Stimulated activated CD4-positive, alpha-beta T cell treated with anti-CD3 and anti-CD28 coated beads, Interleukin-4, amount 100 ng/mL, for 24 hours (primary cell): ENCODE measurements at regions not wholly inside any gene's neighbourhood (a gene's known extent, or its start where the extent isn't known, plus 50 kb on each side); places are given as distances from the start of the nearest gene placed in this dataset.
"Not testable (repeated sequence)": the region's sequence is repeated elsewhere in the genome, so short reads cannot be mapped to it uniquely, and the experiment has no call there.

Source experiments
- DNase-seq: peaks from one replicate; pipeline ENCODE4 v3.0.0-alpha.2; 2020

DNA sequence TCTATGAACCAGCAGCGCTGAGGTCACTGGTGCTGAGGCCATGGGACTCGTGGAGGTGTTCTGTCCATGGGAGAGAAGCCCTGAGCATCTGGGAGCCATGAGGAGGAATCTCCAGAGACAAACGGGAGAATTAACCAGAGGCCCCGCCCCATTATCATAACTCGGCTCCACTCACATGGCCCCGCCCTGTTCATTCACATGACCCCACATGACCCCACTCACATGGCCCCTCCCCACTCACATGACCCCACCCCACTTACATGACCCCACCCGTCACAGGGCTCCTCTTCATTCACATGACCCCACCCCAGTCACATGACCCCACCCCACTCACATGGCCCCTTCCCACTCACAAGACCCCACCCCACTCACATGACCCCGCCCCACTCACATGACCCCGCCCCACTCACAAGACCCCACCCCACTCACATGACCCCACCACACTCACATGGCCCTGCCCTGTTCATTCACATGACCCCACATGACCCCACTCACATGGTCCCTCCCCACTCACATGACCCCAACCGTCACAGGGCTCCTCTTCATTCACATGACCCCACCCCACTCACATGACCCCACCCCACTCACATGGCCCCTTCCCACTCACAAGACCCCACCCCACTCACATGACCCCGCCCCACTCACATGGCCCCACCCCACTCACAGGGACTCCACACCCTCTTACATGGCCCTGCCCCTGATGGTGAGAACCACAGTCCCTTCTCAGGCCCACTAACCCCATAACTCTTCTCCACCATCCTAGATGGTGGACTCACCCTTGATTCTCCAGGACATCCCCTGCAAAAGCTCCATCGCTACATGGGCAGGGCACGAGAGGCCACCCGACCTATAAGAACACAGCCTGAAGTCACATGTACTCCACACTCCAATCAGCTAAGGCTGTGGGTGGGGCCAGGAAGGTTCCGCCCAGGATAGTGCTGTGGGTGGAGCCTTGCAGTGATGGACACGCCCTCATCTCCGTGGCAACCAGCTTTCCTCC lies 151.1 kb upstream of the SFSWAP start:
- DNase-seq, result no peak

DNA sequence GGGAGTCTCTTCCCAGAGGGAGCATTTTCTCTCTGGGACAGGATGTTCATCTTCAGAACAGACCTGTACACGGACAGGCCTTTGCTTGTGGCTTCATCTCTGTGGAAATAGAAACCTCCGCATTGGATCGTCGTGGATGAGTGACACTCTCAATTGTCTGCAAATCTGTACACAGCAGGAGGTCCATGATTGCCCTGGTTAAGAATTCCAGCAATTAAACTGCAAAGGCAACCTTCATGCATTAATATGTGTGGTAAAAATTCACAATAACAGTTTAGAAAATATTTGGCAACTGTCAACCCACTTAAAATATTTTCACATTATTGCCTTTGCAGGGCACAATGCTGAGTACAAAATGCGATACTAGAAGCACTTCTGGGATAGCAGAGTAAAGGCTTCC lies 149.8 kb upstream of the SFSWAP start:
- no peak for DNase-seq

DNA sequence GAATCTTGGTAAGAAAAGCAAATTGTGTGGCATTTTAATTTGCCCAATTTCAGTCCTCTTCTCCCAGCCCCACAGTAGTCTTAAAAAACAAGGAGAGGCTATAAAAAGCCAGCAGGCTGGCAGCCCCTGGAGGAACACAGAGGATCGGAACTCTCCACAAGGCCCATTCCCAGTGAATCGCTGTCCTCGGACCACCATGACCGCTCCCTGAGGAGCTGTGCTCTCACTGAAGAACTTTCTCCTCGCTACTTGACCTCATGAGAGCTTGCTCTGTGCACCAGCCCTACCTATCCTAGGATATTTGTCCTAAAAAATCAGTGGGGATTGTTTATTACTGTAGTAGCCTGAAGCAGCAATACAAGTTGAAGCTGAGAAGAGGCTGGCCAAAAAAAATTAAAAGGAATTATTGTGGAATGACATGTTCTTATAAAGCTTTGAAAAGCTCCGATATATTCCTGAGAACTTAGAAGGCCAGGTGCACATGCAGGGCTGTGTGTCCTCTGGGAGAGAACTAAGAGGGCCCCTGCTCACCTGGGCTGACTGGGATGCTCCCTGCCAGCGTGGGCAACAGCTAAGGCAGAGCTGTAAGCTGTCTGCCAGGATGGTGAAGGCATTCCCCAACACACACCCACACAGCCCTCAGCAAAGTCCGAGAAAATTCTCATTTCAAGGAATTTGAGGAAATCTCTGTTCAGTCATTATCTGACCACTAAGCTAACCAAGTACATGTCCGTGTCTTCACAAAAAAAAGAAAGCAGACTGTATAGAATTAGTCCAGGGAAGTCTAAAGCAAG lies 148.8 kb upstream of the SFSWAP start:
- DNase-seq, result no peak

DNA sequence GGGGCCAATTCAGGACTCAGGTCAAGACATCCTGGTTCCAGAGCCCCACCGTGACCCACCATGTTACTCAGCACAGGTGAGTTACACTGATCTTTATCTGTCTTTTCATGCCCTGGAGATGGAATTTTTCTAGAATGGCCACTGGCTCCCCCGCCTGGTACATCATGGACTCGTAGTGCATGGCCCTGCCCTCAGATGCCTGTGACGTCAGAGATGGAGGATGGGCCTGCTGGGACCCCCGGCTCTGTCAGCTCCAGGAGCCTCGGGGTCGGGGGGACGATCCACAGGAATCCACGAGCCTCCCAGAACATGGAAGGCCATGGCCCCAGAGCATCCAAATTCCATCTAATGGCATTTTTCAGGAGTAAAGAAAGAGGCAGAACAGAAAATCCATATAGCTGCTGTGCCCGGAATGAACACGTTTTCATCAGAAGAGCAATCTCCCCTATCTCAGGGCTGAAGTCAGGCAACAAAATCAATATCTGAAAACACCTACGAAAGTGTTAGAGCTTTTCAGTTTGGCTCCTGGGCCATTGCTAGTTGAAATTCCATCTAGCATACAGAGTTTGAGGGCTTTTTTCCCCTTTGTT lies 146.7 kb upstream of the SFSWAP start:
- DNase-seq, result not testable (repeated sequence)

DNA sequence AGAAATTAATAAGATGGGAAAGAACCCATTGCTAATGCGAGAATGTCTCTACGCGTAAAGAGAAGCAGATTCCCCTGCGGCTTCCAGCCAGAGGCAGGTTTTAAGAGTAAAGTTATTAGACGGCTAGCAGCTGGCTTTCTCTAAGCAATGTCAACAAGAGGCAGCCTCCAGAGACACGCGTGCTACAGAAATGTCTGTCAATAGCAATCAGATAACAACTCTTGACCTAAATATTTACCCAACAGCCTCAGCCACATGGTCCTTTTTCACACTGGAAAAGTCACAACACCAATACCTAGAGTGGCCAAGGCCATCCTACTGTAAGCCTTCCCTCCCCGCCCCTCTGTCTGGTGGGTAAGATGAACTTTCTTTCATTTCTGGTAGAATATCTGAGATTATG lies 146.0 kb upstream of the SFSWAP start:
- no peak for DNase-seq

DNA sequence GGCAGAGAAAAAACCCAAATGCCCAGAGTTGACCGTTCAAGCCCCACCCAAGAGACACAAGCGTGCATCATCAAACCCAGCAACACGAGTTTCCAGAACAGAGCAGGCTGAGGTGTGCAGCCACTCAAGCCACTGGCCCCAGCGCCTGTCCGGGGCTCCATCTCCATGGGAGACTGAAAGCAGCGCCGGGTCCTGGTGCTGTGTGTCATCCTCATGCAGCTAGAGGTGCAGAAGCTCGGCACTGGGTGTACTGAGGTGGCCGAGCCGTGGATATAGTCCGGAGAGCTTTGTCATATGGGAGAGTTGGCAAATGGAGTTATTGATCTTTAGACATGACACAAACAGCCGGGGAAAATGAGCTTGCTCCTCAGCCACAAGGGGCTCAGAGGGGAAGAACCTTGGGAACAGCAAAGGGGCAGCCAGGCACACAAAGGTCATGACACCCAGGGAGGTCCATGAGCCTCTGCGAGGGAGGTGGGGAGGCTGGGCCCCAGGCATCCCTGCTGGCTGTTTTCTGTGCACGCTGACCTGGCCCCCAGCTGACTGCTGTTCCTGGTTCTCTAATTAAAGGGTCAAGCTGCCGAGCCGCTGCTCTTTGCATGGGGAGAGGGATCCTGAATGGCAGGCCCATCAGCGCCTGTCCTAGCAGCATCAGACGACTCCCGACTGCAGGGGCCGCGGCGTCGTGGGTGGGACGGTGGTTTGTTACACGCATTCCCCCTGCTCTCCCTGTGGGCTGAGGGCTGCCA lies 145.4 kb upstream of the SFSWAP start:
- DNase-seq, result no peak

DNA sequence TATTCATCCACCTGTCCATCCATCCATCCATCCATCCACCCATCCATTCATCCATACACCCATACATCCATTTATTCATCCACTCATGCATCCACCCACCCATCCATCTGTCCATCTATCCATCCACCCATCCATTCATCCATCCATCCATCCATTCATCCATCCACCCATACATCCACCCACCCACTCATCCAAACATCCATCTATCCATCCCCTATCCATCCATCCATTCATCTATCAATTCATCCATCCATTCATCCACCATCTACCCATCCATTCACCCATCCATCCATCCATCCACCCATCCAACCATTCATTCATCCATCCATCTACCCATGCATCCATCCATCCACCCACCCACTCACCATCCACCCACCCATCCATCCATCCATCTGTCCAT lies 142.6 kb upstream of the SFSWAP start:
- DNase-seq, result no peak

DNA sequence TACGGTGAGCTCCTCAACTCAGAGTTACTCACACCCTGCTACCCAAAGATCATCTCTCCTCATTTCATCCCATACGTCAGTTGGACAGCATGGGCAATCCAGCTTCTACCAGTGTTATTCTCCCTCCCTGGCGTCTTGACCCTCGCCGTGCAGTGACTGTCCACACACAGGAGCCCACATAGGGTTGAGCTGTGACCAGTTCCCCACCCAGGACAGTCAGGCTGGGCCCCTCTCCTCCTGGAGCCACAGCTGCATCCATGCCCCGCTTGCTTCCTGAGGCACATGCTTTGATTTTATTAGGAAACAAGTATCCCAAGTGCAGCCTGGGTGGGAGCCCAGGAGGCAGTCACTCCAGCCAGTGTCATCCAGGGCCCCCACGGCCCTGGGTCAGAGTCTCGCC lies 140.3 kb upstream of the SFSWAP start:
- DNase-seq, result no peak

DNA sequence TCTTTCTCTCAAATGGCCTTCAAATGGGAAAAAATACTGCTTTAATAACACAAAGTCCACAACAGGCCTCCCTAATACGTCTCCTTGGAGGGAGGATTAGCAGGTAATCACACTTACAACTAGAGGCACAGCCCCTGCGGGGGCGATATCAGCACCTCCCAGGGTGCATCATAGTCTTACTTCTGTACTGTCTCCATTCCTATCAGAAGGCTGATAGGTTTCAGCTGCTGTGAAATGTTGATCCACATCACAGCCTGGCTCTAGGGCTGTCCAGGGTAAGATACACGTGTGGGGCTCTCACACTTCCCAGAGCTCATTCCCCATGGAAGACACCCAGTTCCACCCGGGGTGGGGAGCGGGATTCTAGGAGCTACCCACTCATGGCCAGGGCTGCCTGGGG lies 139.1 kb upstream of the SFSWAP start:
- no peak for DNase-seq

DNA sequence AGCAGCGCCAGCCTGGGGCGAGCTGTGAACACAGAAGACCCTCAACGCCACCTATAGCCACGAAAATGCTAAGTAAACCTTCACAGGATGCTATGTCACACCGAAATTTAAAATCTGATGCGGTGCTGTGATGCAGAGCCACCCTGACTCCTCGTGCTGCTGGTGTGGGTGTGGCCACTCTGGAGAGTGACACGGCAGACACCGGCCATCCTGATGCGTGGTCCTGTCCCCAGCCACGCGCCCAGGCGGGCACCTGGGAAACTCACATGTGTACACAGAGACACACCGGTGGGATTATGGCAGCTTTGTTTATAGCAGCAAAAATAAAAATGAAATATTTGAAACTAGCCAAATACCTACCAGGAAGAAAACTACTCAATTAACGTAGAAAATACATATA lies 138.3 kb upstream of the SFSWAP start:
- no peak for DNase-seq

DNA sequence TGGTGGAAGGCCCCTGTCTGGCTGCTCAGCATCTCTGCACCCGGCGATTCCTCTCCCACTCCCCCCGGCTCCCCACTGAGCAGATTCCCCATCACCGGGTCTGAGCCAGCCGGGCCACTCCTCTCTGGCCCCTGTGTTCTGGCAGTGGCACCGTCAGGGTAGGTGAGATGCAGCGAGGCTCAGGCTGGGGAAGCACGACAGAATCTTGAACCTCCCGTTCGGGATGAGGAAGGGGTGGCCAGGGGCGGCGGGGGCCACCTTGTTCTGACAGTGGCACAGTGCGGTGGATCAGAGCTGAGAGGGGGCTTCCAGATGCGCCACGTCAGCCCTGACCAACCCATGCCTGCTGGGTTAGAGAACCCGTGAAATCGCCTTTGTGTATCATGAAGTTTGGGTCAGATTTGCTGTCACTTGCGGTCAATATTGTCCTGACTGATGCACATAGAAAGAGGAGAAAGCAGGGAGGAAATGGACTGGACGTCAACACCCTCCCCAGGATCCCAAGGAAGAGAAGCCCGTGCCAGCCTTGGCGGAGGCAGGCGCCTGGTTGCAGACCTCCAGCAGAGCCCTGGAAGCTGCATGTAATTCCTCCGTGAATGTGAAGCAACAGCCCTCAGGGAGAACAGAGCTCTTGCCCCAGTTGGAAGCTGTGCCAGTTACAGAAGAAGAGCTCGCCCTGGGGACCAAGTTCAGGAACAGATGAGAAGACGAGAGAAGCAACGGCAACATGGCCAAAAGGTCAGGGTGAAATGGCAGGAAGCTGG lies 137.1 kb upstream of the SFSWAP start:
- DNase-seq, result no peak

DNA sequence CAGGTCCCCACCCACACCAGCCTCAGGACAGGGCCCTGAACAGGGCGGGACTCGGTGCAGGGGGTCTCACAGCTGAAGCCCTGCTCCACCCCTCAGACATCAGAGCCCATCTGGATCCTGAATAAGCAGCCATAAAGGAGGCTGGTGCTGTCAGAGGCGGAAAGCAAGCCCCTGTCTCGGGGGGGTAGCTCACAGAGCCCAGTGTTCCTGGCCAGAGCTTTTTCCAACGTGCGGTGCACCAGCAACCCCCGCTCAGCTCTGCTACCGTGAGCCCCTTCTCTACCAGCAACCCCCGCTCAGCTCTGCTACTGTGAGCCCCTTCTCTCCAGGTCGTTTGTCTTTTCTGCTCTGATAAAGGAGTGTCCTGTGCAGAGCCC lies 136.5 kb upstream of the SFSWAP start:
- no peak for DNase-seq

DNA sequence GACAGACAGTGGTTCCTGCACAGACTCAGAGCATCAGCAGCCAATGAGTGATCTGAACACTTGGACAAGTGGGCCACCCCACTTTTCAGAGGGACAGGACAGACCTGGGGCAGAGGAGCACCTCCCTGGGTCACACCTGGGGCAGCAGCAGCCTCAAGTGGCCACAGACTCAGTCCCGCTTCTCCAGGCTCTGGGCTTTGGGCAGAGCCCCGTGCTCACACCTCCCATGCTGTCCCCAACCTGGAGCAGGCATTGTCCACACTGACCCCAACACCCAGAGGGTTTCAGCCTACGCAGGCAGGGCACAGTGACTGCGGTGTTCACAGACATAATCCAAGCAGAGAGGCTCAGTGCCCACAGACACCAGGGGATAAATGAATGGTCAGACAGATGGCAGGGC lies 135.5 kb upstream of the SFSWAP start:
- no peak for DNase-seq

DNA sequence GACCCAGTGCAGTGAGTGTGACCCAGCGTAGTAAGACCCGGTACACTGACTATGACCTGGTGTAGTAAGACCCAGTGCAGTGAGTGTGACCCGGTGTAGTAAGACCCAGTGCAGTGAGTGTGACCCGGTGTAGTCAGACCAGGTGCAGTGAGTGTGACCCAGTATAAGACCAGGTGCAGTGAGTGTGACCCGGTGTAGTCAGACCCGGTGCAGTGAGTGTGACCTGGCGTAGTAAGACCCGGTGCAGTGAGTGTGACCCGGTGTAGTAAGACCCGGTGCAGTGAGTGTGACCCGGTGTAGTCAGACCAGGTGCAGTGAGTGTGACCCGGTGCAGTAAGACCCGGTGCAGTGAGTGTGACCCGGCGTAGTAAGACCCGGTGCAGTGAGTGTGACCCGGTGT lies 134.2 kb upstream of the SFSWAP start:
- not testable (repeated sequence) for DNase-seq

DNA sequence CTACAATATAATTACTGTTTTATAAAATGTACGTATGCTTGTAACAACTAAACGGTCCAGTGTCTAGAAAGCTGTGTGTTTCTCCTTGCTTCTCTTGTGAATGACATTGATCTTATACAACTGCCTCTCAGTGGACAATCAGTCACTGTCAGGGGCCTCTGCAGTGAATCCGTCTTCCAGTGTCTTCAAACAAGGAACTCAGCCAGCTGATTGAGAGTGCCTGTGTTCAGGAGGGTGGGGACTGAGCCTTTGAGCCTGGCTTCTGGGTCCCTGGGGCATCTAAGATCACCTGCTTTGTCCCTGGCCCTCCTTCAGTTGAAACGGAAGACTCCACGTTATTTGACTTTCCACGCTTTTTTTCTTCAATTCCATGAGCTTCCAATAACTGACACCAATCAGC lies 133.1 kb upstream of the SFSWAP start:
- DNase-seq, result no peak

DNA sequence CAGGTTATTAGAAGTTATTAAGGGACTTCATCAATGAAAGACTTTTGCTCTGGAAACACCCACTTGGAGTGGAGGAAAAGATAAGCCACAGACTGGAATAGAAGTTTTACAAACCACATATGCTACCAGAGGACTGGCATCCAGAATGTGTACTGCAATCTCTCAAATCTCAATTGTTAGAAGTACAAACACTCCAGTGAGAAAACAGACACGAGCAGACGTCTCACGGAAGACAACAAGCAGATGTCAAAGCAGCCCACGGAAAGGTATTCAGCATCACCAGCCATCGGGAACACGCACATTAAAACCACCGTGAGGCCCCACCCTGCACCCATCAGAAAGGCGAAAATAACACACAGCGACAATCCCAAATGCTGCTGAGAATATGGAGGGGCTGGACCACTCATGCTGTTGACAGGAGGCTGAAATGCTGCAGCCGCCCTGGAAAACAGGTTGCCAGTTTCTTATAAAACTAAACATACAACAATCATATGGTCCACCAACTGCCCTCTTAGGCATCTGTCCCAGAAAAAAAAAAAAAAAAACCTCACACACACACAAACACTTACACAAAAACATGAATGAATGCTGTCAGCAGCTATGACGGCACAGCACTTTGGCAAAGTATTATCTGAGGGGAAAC lies 131.9 kb upstream of the SFSWAP start:
- no peak for DNase-seq

DNA sequence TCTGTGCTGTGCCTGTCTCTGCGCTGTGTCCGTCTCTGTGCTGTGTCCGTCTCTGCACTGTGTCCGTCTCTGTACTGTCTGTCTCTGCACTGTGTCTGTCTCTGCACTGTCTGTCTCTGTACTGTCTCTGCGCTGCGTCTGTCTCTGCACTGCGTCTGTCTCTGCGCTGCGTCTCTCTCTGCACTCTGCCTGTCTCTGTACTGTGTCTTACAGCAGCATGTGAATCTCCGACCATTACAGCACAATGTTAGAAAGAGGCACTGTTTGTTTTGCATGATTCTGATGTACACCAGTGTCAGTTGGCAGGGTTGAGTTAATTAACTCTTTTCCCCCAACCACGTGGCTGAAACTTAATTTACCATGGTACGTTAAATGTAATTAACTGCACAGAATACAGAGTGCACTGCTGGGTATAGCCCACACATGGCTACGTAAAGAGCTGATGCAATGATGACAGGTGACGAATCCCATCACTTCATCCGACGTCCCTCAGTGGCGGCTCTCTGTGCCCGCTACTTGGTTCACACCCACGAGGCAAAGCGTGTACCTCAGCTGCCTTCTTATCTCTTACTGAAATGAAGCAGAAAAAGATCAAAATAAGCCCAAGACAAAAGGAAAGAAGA lies 127.7 kb upstream of the SFSWAP start:
- DNase-seq, result no peak

DNA sequence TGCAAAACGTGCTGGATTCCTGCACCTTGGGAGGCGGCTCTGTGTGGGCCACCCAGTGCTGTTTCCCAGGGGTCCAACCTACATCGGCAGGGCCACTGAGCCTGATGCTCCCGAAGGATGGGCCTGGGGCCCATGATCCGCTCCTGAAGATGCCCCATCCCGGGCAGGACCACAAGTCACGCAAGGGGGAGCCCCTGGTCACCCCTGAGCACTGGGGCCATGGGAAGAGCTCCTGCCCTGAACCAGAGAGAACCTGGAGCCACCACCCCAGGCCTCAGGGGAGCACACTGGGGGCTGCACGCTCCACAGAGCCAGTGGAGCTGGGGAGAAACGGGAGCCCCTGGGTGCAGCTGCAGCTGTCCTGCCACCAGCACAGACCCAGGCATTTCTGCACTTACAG lies 124.6 kb upstream of the SFSWAP start:
- DNase-seq, result no peak

DNA sequence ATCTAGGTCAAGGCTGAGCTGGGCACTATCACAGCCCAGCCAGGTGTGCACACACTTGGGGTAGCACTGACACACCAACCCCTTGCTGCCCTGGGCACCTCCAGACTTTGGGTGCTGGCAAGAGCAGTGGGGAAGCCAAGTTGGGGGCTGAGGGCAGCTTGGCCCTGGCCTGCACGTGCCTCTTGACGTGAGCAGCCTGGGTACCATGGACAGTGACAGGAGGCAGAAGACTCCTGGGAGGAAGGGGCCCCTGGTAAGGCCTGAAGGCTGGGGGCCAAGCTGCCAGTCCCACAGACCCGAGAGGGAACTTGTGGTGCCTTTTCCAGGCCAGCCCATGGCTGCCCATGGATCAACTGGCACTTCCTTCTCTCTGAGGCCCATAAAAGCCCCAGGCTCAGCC lies 124.1 kb upstream of the SFSWAP start:
- DNase-seq, result no peak

DNA sequence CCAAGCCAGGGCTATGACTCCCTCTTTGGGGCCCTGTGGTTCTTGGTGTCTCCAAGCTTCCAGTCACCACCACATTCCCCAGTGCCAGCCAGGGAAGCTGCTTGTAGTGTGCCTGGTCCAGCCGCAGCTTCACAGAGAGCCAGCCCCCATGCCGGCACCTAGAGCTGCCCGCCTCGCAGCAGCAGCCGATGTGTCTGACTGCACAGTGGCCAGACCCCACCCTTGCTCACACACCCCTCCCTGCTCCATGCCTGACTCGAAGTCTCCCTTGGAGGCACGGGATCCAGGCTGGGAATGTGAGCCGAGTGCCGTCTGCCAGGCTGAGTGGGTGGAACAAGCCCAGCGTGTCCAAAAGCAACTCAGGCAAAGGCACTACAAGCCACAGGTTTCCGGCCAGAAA lies 123.3 kb upstream of the SFSWAP start:
- no peak for DNase-seq

DNA sequence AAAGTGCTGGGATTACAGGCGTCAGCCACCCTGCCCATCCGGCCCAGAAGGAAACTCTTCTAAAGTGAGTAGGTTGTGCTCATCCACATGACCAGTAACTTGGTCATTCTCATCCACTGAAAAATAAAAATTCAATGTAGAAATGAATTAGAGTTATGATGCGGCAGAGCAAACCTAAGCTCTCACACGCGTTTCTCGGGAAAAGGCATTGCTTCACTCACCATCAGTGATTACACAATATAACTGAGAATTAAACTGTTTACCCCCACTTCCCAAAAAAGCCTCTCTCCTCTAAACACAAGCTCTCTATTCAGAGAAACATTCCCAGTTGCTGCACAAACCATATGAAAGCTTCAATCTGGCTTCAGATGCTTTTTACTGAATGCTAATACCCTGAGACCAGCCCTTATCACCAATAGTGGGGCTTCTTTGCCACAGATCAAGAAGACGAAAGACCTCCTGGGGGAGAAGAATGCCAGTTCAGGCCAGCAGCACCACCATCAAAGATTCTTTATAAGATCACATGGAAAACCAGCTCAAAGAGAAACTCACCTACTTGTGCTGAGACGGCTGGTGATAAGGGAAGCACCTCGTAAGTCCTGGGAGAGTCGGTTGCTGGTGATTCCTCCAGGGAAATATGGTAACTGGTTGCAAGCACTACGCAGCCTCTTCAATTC lies 121.5 kb upstream of the SFSWAP start:
- DNase-seq, result no peak
